Activated CD8-positive, alpha-beta T cell treated with anti-CD3 and anti-CD28 coated beads for 36 hours (primary cell): ENCODE measurements at regions not wholly inside any gene's neighbourhood (a gene's known extent, or its start where the extent isn't known, plus 50 kb on each side); places are given as distances from the start of the nearest gene placed in this dataset.
"Not testable (repeated sequence)": the region's sequence is repeated elsewhere in the genome, so short reads cannot be mapped to it uniquely, and the experiment has no call there.

ENCODE experiments used
- ATAC-seq: fragments of 200-7000 bp; cut with Tn5 transposase; one replicate; pipeline ENCODE4 v1.10.0; 2021; ENCODE audit warnings: mild to moderate bottlenecking, moderate library complexity
- CTCF ChIA-PET: fragments of 350-600 bp; sonication (Branson Sonifier 250); formaldehyde crosslinking; loops from one replicate; lab custom pipeline; 2021; ENCODE audit warnings: antibody characterized with exemption; lab: Charles Lee
- POLR2A ChIA-PET: fragments of 350-600 bp; sonication (Branson Sonifier 250); formaldehyde crosslinking; loops from one replicate; lab custom pipeline; 2021; ENCODE audit warnings: antibody characterized with exemption; lab: Charles Lee
- DNase-seq: peaks from one replicate; pipeline ENCODE4 v3.0.0-alpha.2; 2020
- H3K27ac Mint-ChIP-seq: one replicate; pipeline ENCODE4 v1.8.0; 2021; ENCODE audit warnings: mild to moderate bottlenecking, mixed read lengths
- H3K27me3 Mint-ChIP-seq: one replicate; pipeline ENCODE4 v1.8.0; 2021; ENCODE audit warnings: mixed read lengths
- H3K36me3 Mint-ChIP-seq: one replicate; pipeline ENCODE4 v1.8.0; 2021; ENCODE audit warnings: low read depth, mixed read lengths
- H3K4me1 Mint-ChIP-seq: one replicate; pipeline ENCODE4 v1.8.0; 2021; ENCODE audit warnings: low read depth, mixed read lengths
- H3K4me3 Mint-ChIP-seq: one replicate; pipeline ENCODE4 v1.8.0; 2021; ENCODE audit warnings: mild to moderate bottlenecking, moderate library complexity, mixed read lengths
- H3K9me3 Mint-ChIP-seq: one replicate; pipeline ENCODE4 v1.8.0; 2021; ENCODE audit warnings: mixed read lengths
- CTCF ChIP-seq: fragments of 200-600 bp; IDR thresholded peaks from one replicate; pipeline ENCODE4 v1.8.0; 2022; ENCODE audit warnings: antibody characterized with exemption, mild to moderate bottlenecking
- intact Hi-C: fragments of 100-400 bp; cut with micrococcal nuclease; formaldehyde crosslinking; loops from one replicate; pipeline ENCODE4 v1.10.0; 2022

GRCh38 chr14:83172363-83172762 lies 1638.7 kb upstream of the SEL1L start:
- intact Hi-C loops, result no loop called here
- Mint-ChIP-seq H3K4me3 (no peak overlapping the region), H3K27ac (no peak overlapping the region), H3K27me3 (no peaks in the 10 kb centered on the region), H3K9me3 (peaks cover 13% of the 10 kb centered on the region), H3K36me3 (no peaks in the 10 kb centered on the region), H3K4me1 (no peaks in the 10 kb centered on the region)
- POLR2A ChIA-PET, result no interaction called here
- ATAC-seq (no peak), DNase-seq (no peak)
- CTCF ChIA-PET, result no interaction called here
- no peak for TF ChIP-seq CTCF

- no peak overlapping the region for H3K4me3 Mint-ChIP-seq
- H3K27ac Mint-ChIP-seq, result no peak overlapping the region
- CTCF ChIA-PET, result no interaction called here
- no peak for TF ChIP-seq CTCF
- POLR2A ChIA-PET, result no interaction called here
- no peaks in the 10 kb centered on the region for H3K36me3 Mint-ChIP-seq
- H3K4me1 Mint-ChIP-seq, result no peaks in the 10 kb centered on the region
- DNase-seq (no peak), ATAC-seq (no peak)
- intact Hi-C loops, result no loop called here
- no peaks in the 10 kb centered on the region for H3K27me3 Mint-ChIP-seq
- H3K9me3 Mint-ChIP-seq, result peaks cover 13% of the 10 kb centered on the region
These were observed 1640.0 kb upstream of the SEL1L start for GRCh38 chr14:83173687-83174086.

GRCh38 chr14:83184531-83184930 lies 1650.9 kb upstream of the SEL1L start:
- DNase-seq (no peak), ATAC-seq (no peak)
- Mint-ChIP-seq H3K27me3 (no peaks in the 10 kb centered on the region), H3K4me1 (no peaks in the 10 kb centered on the region), H3K4me3 (no peak overlapping the region), H3K27ac (no peak overlapping the region), H3K9me3 (peaks cover 9% of the 10 kb centered on the region), H3K36me3 (no peaks in the 10 kb centered on the region)
- ChIA-PET POLR2A (interaction anchor here (0.6 kb wide), 1 partner anchor 1592 kb away, joined by 3 read pairs; no protein-coding TSS in a partner anchor), CTCF (no interaction called here)
- TF ChIP-seq CTCF, result no peak
- intact Hi-C loops, result no loop called here

GRCh38 chr14:83188311-83188710 lies 1654.7 kb upstream of the SEL1L start:
- H3K4me3 Mint-ChIP-seq, DNase-seq, H3K27me3 Mint-ChIP-seq, H3K36me3 Mint-ChIP-seq, H3K9me3 Mint-ChIP-seq, intact Hi-C loops, H3K4me1 Mint-ChIP-seq, H3K27ac Mint-ChIP-seq, ATAC-seq, CTCF ChIA-PET, POLR2A ChIA-PET: not testable (repeated sequence)

- Mint-ChIP-seq H3K27me3 (no peaks in the 10 kb centered on the region), H3K36me3 (no peaks in the 10 kb centered on the region), H3K9me3 (peaks cover 6% of the 10 kb centered on the region), H3K27ac (no peak overlapping the region), H3K4me3 (no peak overlapping the region), H3K4me1 (no peaks in the 10 kb centered on the region)
- DNase-seq, result no peak
- intact Hi-C loops, result no loop called here
- no peak for ATAC-seq
- ChIA-PET CTCF (no interaction called here), POLR2A (no interaction called here)
- TF ChIP-seq CTCF, result no peak
These were observed 1662.6 kb upstream of the SEL1L start for GRCh38 chr14:83196236-83196635.

GRCh38 chr14:83197271-83197670 lies 1663.6 kb upstream of the SEL1L start:
- ChIA-PET CTCF (no interaction called here), POLR2A (no interaction called here)
- H3K4me1 Mint-ChIP-seq, result no peaks in the 10 kb centered on the region
- H3K9me3 Mint-ChIP-seq, result peaks cover 6% of the 10 kb centered on the region
- DNase-seq (no peak), ATAC-seq (no peak)
- H3K4me3 Mint-ChIP-seq, result no peak overlapping the region
- H3K27ac Mint-ChIP-seq, result no peak overlapping the region
- H3K36me3 Mint-ChIP-seq, result no peaks in the 10 kb centered on the region
- no peaks in the 10 kb centered on the region for H3K27me3 Mint-ChIP-seq
- intact Hi-C loops, result no loop called here
- TF ChIP-seq CTCF, result no peak
